Esophagus (tissue), 2 donors: ENCODE measurements at regions not wholly inside any gene's neighbourhood (a gene's known extent, or its start where the extent isn't known, plus 50 kb on each side); places are given as distances from the start of the nearest gene placed in this dataset.

Experiments
- H3K27ac ChIP-seq, 2 donors: one replicate each; pipeline ENCODE4 v1.5.1; 2013; ENCODE audit warnings: low read depth in 2 of 2, mild to moderate bottlenecking in 2 of 2, inconsistent platforms in 1 of 2, low read length in 1 of 2, moderate library complexity in 1 of 2
- H3K27me3 ChIP-seq, 2 donors: one replicate each; pipeline ENCODE4 v1.6.1; 2013; ENCODE audit warnings: low read length in 2 of 2, control low read depth in 1 of 2, mild to moderate bottlenecking in 1 of 2; ENCODE audit not compliant: insufficient read depth in 2 of 2, control insufficient read depth in 1 of 2
- H3K36me3 ChIP-seq, 2 donors: one replicate each; pipeline ENCODE4 v1.6.1; 2013; ENCODE audit warnings: low read length in 1 of 2; ENCODE audit not compliant: control insufficient read depth in 2 of 2, insufficient read depth in 2 of 2
- H3K4me1 ChIP-seq, 2 donors: one replicate each; pipeline ENCODE4 v1.6.1; 2013; ENCODE audit warnings: low read length in 1 of 2; ENCODE audit not compliant: control insufficient read depth in 2 of 2, insufficient read depth in 2 of 2
- H3K4me3 ChIP-seq, 2 donors: one replicate each; pipeline ENCODE4 v1.5.1; 2013; ENCODE audit warnings: low read length in 2 of 2, mild to moderate bottlenecking in 2 of 2, low read depth in 1 of 2, moderate library complexity in 1 of 2
- H3K9me3 ChIP-seq, 2 donors: one replicate each; pipeline ENCODE4 v1.6.1; 2013; ENCODE audit warnings: mild to moderate bottlenecking in 2 of 2, low read depth in 1 of 2, low read length in 1 of 2, moderate library complexity in 1 of 2; ENCODE audit not compliant: control insufficient read depth in 2 of 2, insufficient read depth in 1 of 2
- WGBS, 2 donors: extraction: QIAGEN DNeasy Blood & Tissue Kit; methylation state at CpG; one replicate each; pipeline ENCODE4 v1.1.7; 2013; 5-methylcytosine and 5-hydroxymethylcytosine counted together
- donor health status: healthy with polysubstance abuse.
- donor health status: Bipolar disorder and iron deficiency.

GRCh38 chr1:56199061-56199460 lies 380.3 kb downstream of the PLPP3 start:
- Histone ChIP-seq H3K27me3 (no peaks in the 10 kb centered on the region), H3K9me3 (no peaks in the 10 kb centered on the region), H3K27ac (no peak overlapping the region), H3K4me3 (no peak overlapping the region), H3K4me1 (no peaks in the 10 kb centered on the region), H3K36me3 (no peaks in the 10 kb centered on the region)
- 56 to 58% methylated on average over 2 of the region's 2 CpGs for WGBS, 2 donors

- no peaks in the 10 kb centered on the region for H3K36me3 ChIP-seq
- no peaks in the 10 kb centered on the region for H3K9me3 ChIP-seq
- H3K27me3 ChIP-seq, result no peaks in the 10 kb centered on the region
- no peaks in the 10 kb centered on the region for H3K4me1 ChIP-seq
- WGBS, 2 donors, result 94 to 95% methylated on average over 2 of the region's 2 CpGs
- H3K4me3 ChIP-seq, result no peak overlapping the region
- no peak overlapping the region for H3K27ac ChIP-seq
These were observed 381.4 kb downstream of the PLPP3 start for GRCh38 chr1:56197946-56198345.

GRCh38 chr1:56196839-56197238 lies 382.5 kb downstream of the PLPP3 start:
- Histone ChIP-seq H3K9me3 (no peaks in the 10 kb centered on the region), H3K4me3 (no peak overlapping the region), H3K4me1 (no peaks in the 10 kb centered on the region), H3K27me3 (no peaks in the 10 kb centered on the region), H3K27ac (no peak overlapping the region), H3K36me3 (no peaks in the 10 kb centered on the region)
- WGBS, 2 donors, result 80 to 83% methylated on average over 2 of the region's 2 CpGs

GRCh38 chr1:56194701-56195300 lies 384.6 kb downstream of the PLPP3 start:
- Histone ChIP-seq H3K36me3 (no peaks in the 10 kb centered on the region), H3K4me1 (no peaks in the 10 kb centered on the region), H3K27me3 (no peaks in the 10 kb centered on the region), H3K27ac (no peak overlapping the region), H3K4me3 (no peak overlapping the region), H3K9me3 (no peaks in the 10 kb centered on the region)
- 74 to 83% methylated on average over 1 of the region's 1 CpG for WGBS, 2 donors

GRCh38 chr1:56193656-56194055 lies 385.7 kb downstream of the PLPP3 start:
- Histone ChIP-seq H3K9me3 (no peaks in the 10 kb centered on the region), H3K27me3 (no peaks in the 10 kb centered on the region), H3K4me3 (no peak overlapping the region), H3K27ac (no peak overlapping the region), H3K36me3 (no peaks in the 10 kb centered on the region), H3K4me1 (no peaks in the 10 kb centered on the region)
- WGBS, 2 donors, result 89% methylated on average over 1 of the region's 1 CpG

GRCh38 chr1:56191369-56191768 lies 388.0 kb downstream of the PLPP3 start:
- no peaks in the 10 kb centered on the region for H3K27me3 ChIP-seq
- no peaks in the 10 kb centered on the region for H3K9me3 ChIP-seq
- no peaks in the 10 kb centered on the region for H3K4me1 ChIP-seq
- H3K4me3 ChIP-seq, result no peak overlapping the region
- 57 to 62% methylated on average over 4 of the region's 4 CpGs for WGBS, 2 donors
- no peak overlapping the region for H3K27ac ChIP-seq
- H3K36me3 ChIP-seq, result no peaks in the 10 kb centered on the region

GRCh38 chr1:56190806-56191365 lies 388.5 kb downstream of the PLPP3 start:
- Histone ChIP-seq H3K27me3 (no peaks in the 10 kb centered on the region), H3K27ac (no peak overlapping the region), H3K4me3 (no peak overlapping the region), H3K9me3 (no peaks in the 10 kb centered on the region), H3K36me3 (no peaks in the 10 kb centered on the region), H3K4me1 (no peaks in the 10 kb centered on the region)
- WGBS, 2 donors, result 74 to 84% methylated on average over 7 of the region's 7 CpGs

GRCh38 chr1:56189946-56190805 lies 389.2 kb downstream of the PLPP3 start:
- H3K27me3 ChIP-seq, result no peaks in the 10 kb centered on the region
- no peaks in the 10 kb centered on the region for H3K9me3 ChIP-seq
- no peak overlapping the region for H3K27ac ChIP-seq
- H3K4me3 ChIP-seq, result no peak overlapping the region
- 80 to 86% methylated on average over 11 of the region's 11 CpGs for WGBS, 2 donors
- H3K36me3 ChIP-seq, result no peaks in the 10 kb centered on the region
- no peaks in the 10 kb centered on the region for H3K4me1 ChIP-seq

GRCh38 chr1:56189454-56189853 lies 389.9 kb downstream of the PLPP3 start:
- Histone ChIP-seq H3K4me1 (no peaks in the 10 kb centered on the region), H3K4me3 (no peak overlapping the region), H3K36me3 (no peaks in the 10 kb centered on the region), H3K27ac (no peak overlapping the region), H3K27me3 (no peaks in the 10 kb centered on the region), H3K9me3 (no peaks in the 10 kb centered on the region)
- 67 to 69% methylated on average over 2 of the region's 2 CpGs for WGBS, 2 donors
